Body of pancreas (tissue), 4 donors: ENCODE measurements at regions not wholly inside any gene's neighbourhood (a gene's known extent, or its start where the extent isn't known, plus 50 kb on each side); places are given as distances from the start of the nearest gene placed in this dataset.

Source experiments
- ATAC-seq: fragments of 150-250 bp; one replicate; pipeline ENCODE4 v1.9.1; 2016
- DNase-seq, 4 donors: peaks; one replicate each; pipeline ENCODE4 v3.0.0-alpha.2; 2019
- H3K27ac ChIP-seq, 4 donors: fragments of 200-600 bp; sonication (generic); 1 replicate in 3 of 4; 2 replicates in 1 of 4; pipeline versions ENCODE4 v1.5.1 to v1.6.1; 2016 to 2019; ENCODE audit warnings: mild to moderate bottlenecking in 1 of 4, mixed read lengths in 1 of 4, moderate library complexity in 1 of 4
- H3K27me3 ChIP-seq, 2 donors: fragments of 200-600 bp; sonication (generic); one replicate each; pipeline ENCODE4 v1.6.0; 2016; ENCODE audit warnings: mild to moderate bottlenecking in 1 of 2
- H3K36me3 ChIP-seq, 2 donors: fragments of 200-600 bp; sonication (generic); replicated peaks in 1 of 2; 2 replicates each; pipeline ENCODE4 v1.5.1; 2016; ENCODE audit warnings: low read depth in 2 of 2; ENCODE audit not compliant: insufficient read depth in 1 of 2
- H3K4me1 ChIP-seq: fragments of 200-600 bp; sonication (generic); one replicate; pipeline ENCODE4 v1.6.0; 2016
- H3K4me3 ChIP-seq, 2 donors: fragments of 200-600 bp; sonication (generic); 1 replicate in 1 of 2; 2 replicates in 1 of 2; pipeline ENCODE4 v1.5.1; 2016 to 2019
- H3K9me3 ChIP-seq, 3 donors: fragments of 200-600 bp; sonication (generic); 1 replicate in 2 of 3; 2 replicates in 1 of 3; pipeline ENCODE4 v1.5.1; 2016
- CTCF ChIP-seq, 7 experiments: fragments of 450-650 bp in 4 of 7; fragments of 200-600 bp in 3 of 7; sonication (generic) in 3 of 7; IDR thresholded peaks; one replicate each; pipeline ENCODE4 v1.5.1; 2016 to 2019; ENCODE audit warnings: antibody characterized with exemption in 7 of 7
- POLR2A ChIP-seq, 3 donors: fragments of 450-650 bp; IDR thresholded peaks; one replicate each; pipeline ENCODE4 v1.6.1; 2016; ENCODE audit warnings: antibody characterized with exemption in 3 of 3, mild to moderate bottlenecking in 2 of 3
- WGBS, 2 donors: methylation state at CpG; one replicate each; pipeline ENCODE4 v1.1.5; 2017; 5-methylcytosine and 5-hydroxymethylcytosine counted together
- intact Hi-C: fragments of 100-400 bp; cut with DNase I; formaldehyde crosslinking; loops from one replicate; pipeline ENCODE4 v1.15.1; 2023

GRCh38 chr5:26690511-26690910 is 347.9 kb downstream of the CDH9 start:
- Histone ChIP-seq H3K27me3 (no peaks in the 10 kb centered on the region), H3K27ac (no peak overlapping the region), H3K36me3 (no peaks in the 10 kb centered on the region), H3K9me3 (no peaks in the 10 kb centered on the region), H3K4me3 (no peak overlapping the region), H3K4me1 (no peaks in the 10 kb centered on the region)
- DNase-seq = no peak
- ATAC-seq = no peak
- intact Hi-C loops = no loop called here
- 17 to 18% methylated on average over 1 of the region's 1 CpG for whole genome bisulfite sequencing, 2 donors
- TF ChIP-seq CTCF (IDR thresholded peaks at IDR 0.05) (no peak), POLR2A (IDR thresholded peaks at IDR 0.05) (no peak)

- WGBS, 2 donors = 56 to 83% methylated on average over 1 of the region's 1 CpG
- Histone ChIP-seq H3K4me1 (no peaks in the 10 kb centered on the region), H3K36me3 (no peaks in the 10 kb centered on the region), H3K9me3 (no peaks in the 10 kb centered on the region), H3K27ac (no peak overlapping the region), H3K27me3 (no peaks in the 10 kb centered on the region), H3K4me3 (no peak overlapping the region)
- DNase-seq (no peak), ATAC-seq (no peak)
- intact Hi-C loops = no loop called here
- TF ChIP-seq POLR2A (IDR thresholded peaks at IDR 0.05) = no peak
- no peak for TF ChIP-seq CTCF (IDR thresholded peaks at IDR 0.05)
Observed at GRCh38 chr5:26681861-26682260, 356.5 kb downstream of the CDH9 start.

- H3K36me3 ChIP-seq = no peaks in the 10 kb centered on the region
- H3K4me1 ChIP-seq = no peaks in the 10 kb centered on the region
- intact Hi-C loops = no loop called here
- WGBS, 2 donors = 29 to 42% methylated on average over 8 of the region's 8 CpGs
- H3K4me3 ChIP-seq = no peak overlapping the region
- no peak for TF ChIP-seq POLR2A (IDR thresholded peaks at IDR 0.05)
- no peak for TF ChIP-seq CTCF (IDR thresholded peaks at IDR 0.05)
- DNase-seq = no peak
- ATAC-seq = no peak
- no peak overlapping the region for H3K27ac ChIP-seq
- no peaks in the 10 kb centered on the region for H3K9me3 ChIP-seq
- H3K27me3 ChIP-seq = no peaks in the 10 kb centered on the region
Observed at GRCh38 chr5:26674846-26675245, 363.5 kb downstream of the CDH9 start.

GRCh38 chr5:26669523-26669922 is 368.9 kb downstream of the CDH9 start:
- WGBS, 2 donors = 76 to 78% methylated on average over 12 to 25 of the region's 25 CpGs
- no peak for ATAC-seq

More at GRCh38 chr5:26669523-26669922, 368.9 kb downstream of the CDH9 start:
- no peaks in the 10 kb centered on the region for H3K36me3 ChIP-seq
- TF ChIP-seq CTCF (IDR thresholded peaks at IDR 0.05) = no peak
- TF ChIP-seq POLR2A (IDR thresholded peaks at IDR 0.05) = no peak
- no peaks in the 10 kb centered on the region for H3K4me1 ChIP-seq
- intact Hi-C loops = no loop called here
- no peak for DNase-seq
- H3K9me3 ChIP-seq = no peaks in the 10 kb centered on the region
- no peaks in the 10 kb centered on the region for H3K27me3 ChIP-seq
- no peak overlapping the region for H3K4me3 ChIP-seq
- H3K27ac ChIP-seq = no peak overlapping the region
